Liver (tissue), 8 donors: ENCODE measurements at regions not wholly inside any gene's neighbourhood (a gene's known extent, or its start where the extent isn't known, plus 50 kb on each side); places are given as distances from the start of the nearest gene placed in this dataset.

ENCODE experiments used
- DNase-seq: peaks from one replicate; pipeline ENCODE4 v3.0.0-alpha.2; 2017; ENCODE audit warnings: low spot score
- H3K27ac ChIP-seq, 2 donors: one replicate each; pipeline ENCODE4 v1.7.0; 2013; ENCODE audit warnings: inconsistent platforms in 2 of 2, low read length in 2 of 2, control low read depth in 1 of 2, low read depth in 1 of 2, mild to moderate bottlenecking in 1 of 2
- H3K27me3 ChIP-seq, 4 donors: one replicate each; pipeline versions ENCODE4 v1.6.1 to v1.7.0; 2013; ENCODE audit warnings: low read length in 3 of 4, inconsistent platforms in 1 of 4, mild to moderate bottlenecking in 1 of 4, moderate library complexity in 1 of 4; ENCODE audit not compliant: control insufficient read depth in 4 of 4, insufficient read depth in 4 of 4
- H3K36me3 ChIP-seq, 4 donors: one replicate each; pipeline versions ENCODE4 v1.6.1 to v1.7.0; 2013; ENCODE audit warnings: low read length in 3 of 4, mild to moderate bottlenecking in 3 of 4, low read depth in 1 of 4, moderate library complexity in 1 of 4; ENCODE audit not compliant: control insufficient read depth in 4 of 4, insufficient read depth in 3 of 4
- H3K4me1 ChIP-seq, 4 donors: one replicate each; pipeline versions ENCODE4 v1.6.1 to v1.7.0; 2013; ENCODE audit warnings: low read length in 3 of 4, mild to moderate bottlenecking in 3 of 4, moderate library complexity in 1 of 4; ENCODE audit not compliant: control insufficient read depth in 4 of 4, insufficient read depth in 4 of 4
- H3K4me3 ChIP-seq, 3 donors: one replicate each; pipeline versions ENCODE4 v1.6.1 to v1.7.0; 2013; ENCODE audit warnings: low read length in 3 of 3, control low read depth in 1 of 3, low read depth in 1 of 3, mild to moderate bottlenecking in 1 of 3
- H3K9ac ChIP-seq, 2 donors: one replicate each; pipeline ENCODE4 v1.7.0; 2013; ENCODE audit warnings: low read length in 2 of 2, mild to moderate bottlenecking in 2 of 2, moderate library complexity in 2 of 2, control low read depth in 1 of 2, low read depth in 1 of 2
- H3K9me3 ChIP-seq, 4 donors: one replicate each; pipeline versions ENCODE4 v1.6.1 to v1.7.0; 2013; ENCODE audit warnings: low read length in 3 of 4; ENCODE audit not compliant: control insufficient read depth in 4 of 4
- ATF3 ChIP-seq: IDR thresholded peaks from 2 replicates; pipeline ENCODE4 v1.6.1; 2016; ENCODE audit warnings: antibody characterized with exemption
- EGR1 ChIP-seq, 2 donors: IDR thresholded peaks; 2 replicates each; pipeline ENCODE4 v1.6.1; 2016 to 2018; ENCODE audit warnings: antibody characterized with exemption in 2 of 2, low read depth in 2 of 2
- FOXA1 ChIP-seq: IDR thresholded peaks from 2 replicates; pipeline ENCODE4 v1.6.1; 2016; ENCODE audit warnings: antibody characterized with exemption
- FOXA2 ChIP-seq: IDR thresholded peaks from 2 replicates; pipeline ENCODE4 v1.6.1; 2016; ENCODE audit warnings: antibody characterized with exemption
- GABPA ChIP-seq, 2 donors: IDR thresholded peaks in 1 of 2; conservative IDR thresholded peaks in 1 of 2; 2 replicates each; pipeline ENCODE4 v1.6.1; 2016; ENCODE audit warnings: antibody characterized with exemption in 2 of 2, mild to moderate bottlenecking in 1 of 2, moderate library complexity in 1 of 2
- HNF4A ChIP-seq, 2 donors: conservative IDR thresholded peaks; 2 replicates each; pipeline ENCODE4 v1.6.1; 2016; ENCODE audit warnings: antibody characterized with exemption in 2 of 2, mild to moderate bottlenecking in 2 of 2
- HNF4G ChIP-seq: IDR thresholded peaks from 2 replicates; pipeline ENCODE4 v1.6.1; 2016; ENCODE audit warnings: antibody characterized with exemption
- JUND ChIP-seq, 2 donors: IDR thresholded peaks; 2 replicates each; pipeline ENCODE4 v1.6.1; 2016; ENCODE audit warnings: antibody characterized with exemption in 2 of 2
- MAX ChIP-seq: IDR thresholded peaks from 2 replicates; pipeline ENCODE4 v1.6.1; 2016; ENCODE audit warnings: antibody characterized with exemption
- NR2F2 ChIP-seq: IDR thresholded peaks from 2 replicates; pipeline ENCODE4 v1.6.1; 2016; ENCODE audit warnings: antibody characterized with exemption
- RAD21 ChIP-seq, 2 donors: IDR thresholded peaks; 2 replicates each; pipeline ENCODE4 v1.6.1; 2016; ENCODE audit warnings: antibody characterized with exemption in 2 of 2, mild to moderate bottlenecking in 2 of 2
- REST ChIP-seq: IDR thresholded peaks from 2 replicates; pipeline ENCODE4 v1.6.1; 2016; ENCODE audit warnings: antibody characterized with exemption, mild to moderate bottlenecking
- RXRA ChIP-seq, 2 donors: IDR thresholded peaks; 2 replicates each; pipeline ENCODE4 v1.6.1; 2017 to 2018; ENCODE audit warnings: antibody characterized with exemption in 2 of 2, mild to moderate bottlenecking in 1 of 2
- SP1 ChIP-seq: IDR thresholded peaks from 2 replicates; pipeline ENCODE4 v1.6.1; 2018; ENCODE audit warnings: antibody characterized with exemption, mild to moderate bottlenecking
- YY1 ChIP-seq: IDR thresholded peaks from 2 replicates; pipeline ENCODE4 v1.6.1; 2016; ENCODE audit warnings: antibody characterized with exemption, mild to moderate bottlenecking
- whole genome bisulfite sequencing: extraction: QIAGEN DNeasy Blood & Tissue Kit; methylation state at CpG from one replicate; pipeline ENCODE4 v1.1.7; 2013; 5-methylcytosine and 5-hydroxymethylcytosine counted together
- TF ChIP-seq, protein P1 (sequence below): fragments of 150-350 bp; IDR thresholded peaks from 2 replicates; pipeline ENCODE4 v1.5.1; 2017; ENCODE audit warnings: improper control_type of control experiment, low read depth, low read length; ENCODE audit not compliant: missing input control
- TF ChIP-seq, protein P2 (sequence below): IDR thresholded peaks from 2 replicates; pipeline ENCODE4 v1.6.1; 2016; ENCODE audit warnings: antibody characterized with exemption
- donor health status: healthy.
- donor health status: healthy.
- donor health status: healthy.
- donor health status: healthy.
- donor health status: healthy.

- TF ChIP-seq ATF3, result no peak
- no peak for TF ChIP-seq HNF4G
- TF ChIP-seq NR2F2, result no peak
- TF ChIP-seq, protein P1, sequence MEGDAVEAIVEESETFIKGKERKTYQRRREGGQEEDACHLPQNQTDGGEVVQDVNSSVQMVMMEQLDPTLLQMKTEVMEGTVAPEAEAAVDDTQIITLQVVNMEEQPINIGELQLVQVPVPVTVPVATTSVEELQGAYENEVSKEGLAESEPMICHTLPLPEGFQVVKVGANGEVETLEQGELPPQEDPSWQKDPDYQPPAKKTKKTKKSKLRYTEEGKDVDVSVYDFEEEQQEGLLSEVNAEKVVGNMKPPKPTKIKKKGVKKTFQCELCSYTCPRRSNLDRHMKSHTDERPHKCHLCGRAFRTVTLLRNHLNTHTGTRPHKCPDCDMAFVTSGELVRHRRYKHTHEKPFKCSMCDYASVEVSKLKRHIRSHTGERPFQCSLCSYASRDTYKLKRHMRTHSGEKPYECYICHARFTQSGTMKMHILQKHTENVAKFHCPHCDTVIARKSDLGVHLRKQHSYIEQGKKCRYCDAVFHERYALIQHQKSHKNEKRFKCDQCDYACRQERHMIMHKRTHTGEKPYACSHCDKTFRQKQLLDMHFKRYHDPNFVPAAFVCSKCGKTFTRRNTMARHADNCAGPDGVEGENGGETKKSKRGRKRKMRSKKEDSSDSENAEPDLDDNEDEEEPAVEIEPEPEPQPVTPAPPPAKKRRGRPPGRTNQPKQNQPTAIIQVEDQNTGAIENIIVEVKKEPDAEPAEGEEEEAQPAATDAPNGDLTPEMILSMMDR, result no peak
- no peak for TF ChIP-seq GABPA (IDR thresholded peaks at IDR 0.05 in 1 of 2, conservative IDR thresholded peaks at IDR 0.05 in 1 of 2)
Measured at GRCh38 chr4:156103311-156103710, 149.6 kb upstream of the CTSO start (continued).

- Histone ChIP-seq H3K9ac (no peak overlapping the region), H3K36me3 (no peaks in the 10 kb centered on the region), H3K27me3 (no peaks in the 10 kb centered on the region), H3K4me3 (no peak overlapping the region), H3K4me1 (no peaks in the 10 kb centered on the region), H3K9me3 (no peaks in the 10 kb centered on the region), H3K27ac (no peak overlapping the region)
- DNase-seq, result no peak
- TF ChIP-seq EGR1 (IDR thresholded peaks at IDR 0.05; ENCODE audit: low read depth in 2 of 2), result no peak
- TF ChIP-seq YY1, result no peak
Measured at GRCh38 chr4:156102411-156102810, 148.7 kb upstream of the CTSO start.

- 76% methylated on average over 1 of the region's 1 CpG for WGBS
- Histone ChIP-seq H3K4me3 (no peak overlapping the region), H3K4me1 (no peaks in the 10 kb centered on the region), H3K9me3 (no peaks in the 10 kb centered on the region), H3K27ac (no peak overlapping the region), H3K36me3 (no peaks in the 10 kb centered on the region), H3K27me3 (no peaks in the 10 kb centered on the region), H3K9ac (no peak overlapping the region)
- no peak for DNase-seq
- TF ChIP-seq EGR1 (IDR thresholded peaks at IDR 0.05; ENCODE audit: low read depth in 2 of 2), result no peak
- TF ChIP-seq, protein P1, result no peak
- TF ChIP-seq RAD21 (IDR thresholded peaks at IDR 0.05), result no peak
- no peak for TF ChIP-seq HNF4G
- TF ChIP-seq MAX, result no peak
- TF ChIP-seq GABPA (IDR thresholded peaks at IDR 0.05 in 1 of 2, conservative IDR thresholded peaks at IDR 0.05 in 1 of 2), result no peak
- TF ChIP-seq FOXA1, result no peak
- TF ChIP-seq SP1, result no peak
- no peak for TF ChIP-seq NR2F2
- no peak for TF ChIP-seq RXRA (IDR thresholded peaks at IDR 0.05)
- no peak for TF ChIP-seq HNF4A (conservative IDR thresholded peaks at IDR 0.05)
- TF ChIP-seq JUND (IDR thresholded peaks at IDR 0.05), result no peak
- TF ChIP-seq FOXA2, result no peak
- no peak for TF ChIP-seq ATF3
- TF ChIP-seq REST, result no peak
- no peak for TF ChIP-seq YY1
- TF ChIP-seq, protein P2, sequence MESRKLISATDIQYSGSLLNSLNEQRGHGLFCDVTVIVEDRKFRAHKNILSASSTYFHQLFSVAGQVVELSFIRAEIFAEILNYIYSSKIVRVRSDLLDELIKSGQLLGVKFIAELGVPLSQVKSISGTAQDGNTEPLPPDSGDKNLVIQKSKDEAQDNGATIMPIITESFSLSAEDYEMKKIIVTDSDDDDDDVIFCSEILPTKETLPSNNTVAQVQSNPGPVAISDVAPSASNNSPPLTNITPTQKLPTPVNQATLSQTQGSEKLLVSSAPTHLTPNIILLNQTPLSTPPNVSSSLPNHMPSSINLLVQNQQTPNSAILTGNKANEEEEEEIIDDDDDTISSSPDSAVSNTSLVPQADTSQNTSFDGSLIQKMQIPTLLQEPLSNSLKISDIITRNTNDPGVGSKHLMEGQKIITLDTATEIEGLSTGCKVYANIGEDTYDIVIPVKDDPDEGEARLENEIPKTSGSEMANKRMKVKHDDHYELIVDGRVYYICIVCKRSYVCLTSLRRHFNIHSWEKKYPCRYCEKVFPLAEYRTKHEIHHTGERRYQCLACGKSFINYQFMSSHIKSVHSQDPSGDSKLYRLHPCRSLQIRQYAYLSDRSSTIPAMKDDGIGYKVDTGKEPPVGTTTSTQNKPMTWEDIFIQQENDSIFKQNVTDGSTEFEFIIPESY, result no peak
Measured at GRCh38 chr4:156101571-156101970, 147.9 kb upstream of the CTSO start.
